Inflammatory macrophage (primary cell): ENCODE measurements at regions not wholly inside any gene's neighbourhood (a gene's known extent, or its start where the extent isn't known, plus 50 kb on each side); places are given as distances from the start of the nearest gene placed in this dataset.

Experiments used
- DNase-seq, 2 donors: peaks; one replicate each; pipeline ENCODE4 v3.0.0-alpha.2; 2020 to 2022

GRCh38 chr4:37737466-37737865 lies 51.3 kb upstream of the RELL1 start:
- DNase-seq, result peak; percentile 62 to 70
